Panc1 (cell line): ENCODE measurements at regions not wholly inside any gene's neighbourhood (a gene's known extent, or its start where the extent isn't known, plus 50 kb on each side); places are given as distances from the start of the nearest gene placed in this dataset.

Experiments used
- ATAC-seq: fragments of 200-7000 bp; cut with Tn5 transposase; 2 replicates; pipeline ENCODE4 v1.9.1; 2020; ENCODE audit warnings: mild to moderate bottlenecking, moderate library complexity
- BruUV-seq: library from RNA; stranded (reverse); fragments of 400-500 nt; replicated peaks from 2 replicates; lab custom pipeline; 2021; lab: Mats Ljungman, UMichigan
- CTCF ChIA-PET: fragments of 300-600 bp; sonication (Branson Sonifier 250); formaldehyde crosslinking; loops from one replicate; lab custom pipeline; 2022; ENCODE audit warnings: antibody characterized with exemption; lab: Charles Lee
- POLR2A ChIA-PET: fragments of 300-600 bp; sonication (Branson Sonifier 250); formaldehyde crosslinking; loops from one replicate; lab custom pipeline; 2022; ENCODE audit warnings: antibody characterized with exemption; lab: Charles Lee
- DNase-seq: peaks from one replicate; pipeline ENCODE4 v3.0.0-alpha.2; 2010; ENCODE audit warnings: low read depth, low spot score
- H3K27ac ChIP-seq: 2 replicates; pipeline ENCODE4 v1.5.1; 2011; ENCODE audit warnings: mild to moderate bottlenecking, low read length, inconsistent platforms
- H3K27me3 ChIP-seq: fragments of 200-500 bp; sonication (Bioruptor generic); 2 replicates; pipeline ENCODE4 v1.6.0; 2014; ENCODE audit warnings: low read length, inconsistent platforms; ENCODE audit not compliant: control insufficient read depth, insufficient read depth
- H3K36me3 ChIP-seq: fragments of 200-500 bp; sonication (Bioruptor generic); 2 replicates; pipeline ENCODE4 v1.5.1; 2014; ENCODE audit warnings: inconsistent platforms, mild to moderate bottlenecking, low read length, moderate library complexity; ENCODE audit not compliant: control insufficient read depth, insufficient read depth
- H3K4me1 ChIP-seq: 2 replicates; pipeline ENCODE4 v1.5.1; 2011; ENCODE audit warnings: inconsistent platforms, mild to moderate bottlenecking, low read length, moderate library complexity; ENCODE audit not compliant: control insufficient read depth, insufficient read depth
- H3K4me3 ChIP-seq, 2 experiments: 2 replicates each; pipeline ENCODE4 v1.5.1; 2011 to 2012; ENCODE audit warnings: low read depth in 2 of 2, low read length in 2 of 2, mild to moderate bottlenecking in 2 of 2, inconsistent platforms in 1 of 2, moderate library complexity in 1 of 2
- H3K9me3 ChIP-seq: fragments of 200-500 bp; sonication (Bioruptor generic); 2 replicates; pipeline ENCODE4 v1.5.1; 2014; ENCODE audit warnings: low read depth, mild to moderate bottlenecking, inconsistent platforms, low read length, moderate library complexity; ENCODE audit not compliant: control insufficient read depth, insufficient read depth
- POLR2AphosphoS5 ChIP-seq: IDR thresholded peaks from 2 replicates; pipeline ENCODE4 v1.6.1; 2012; ENCODE audit warnings: mild to moderate bottlenecking, low read depth, low read length, moderate library complexity
- SIN3A ChIP-seq: IDR thresholded peaks from 2 replicates; pipeline ENCODE4 v1.6.1; 2012; ENCODE audit warnings: low read depth, mild to moderate bottlenecking, low read length, moderate library complexity, borderline replicate concordance; ENCODE audit not compliant: insufficient read depth
- TCF7L2 ChIP-seq: IDR thresholded peaks from 2 replicates; pipeline ENCODE4 v1.6.1; 2011; ENCODE audit warnings: mild to moderate bottlenecking, low read depth, low read length, inconsistent platforms
- in situ Hi-C: cut with HindIII; loops from 2 replicates; pipeline ENCODE4 v1.10.0; 2016; ENCODE audit warnings: low sequenced_read_pairs, low pct_unique_long_range_greater_than_20kb
- intact Hi-C: fragments of 100-400 bp; cut with micrococcal nuclease; formaldehyde crosslinking; loops from one replicate; pipeline ENCODE4 v1.10.0; 2022; ENCODE audit not compliant: unreplicated experiment
- TF ChIP-seq, protein P1 (sequence below): fragments of 450-650 bp; IDR thresholded peaks from 2 replicates; pipeline ENCODE4 v1.5.1; 2017; ENCODE audit warnings: mild to moderate bottlenecking
- TF ChIP-seq, protein P2 (sequence below), 2 experiments: IDR thresholded peaks; 2 replicates each; pipeline ENCODE4 v1.6.1; 2011 to 2012; ENCODE audit warnings: low read depth in 2 of 2, control low read depth in 1 of 2, low read length in 1 of 2, mild to moderate bottlenecking in 1 of 2, moderate library complexity in 1 of 2; ENCODE audit not compliant: insufficient read depth in 1 of 2

DNA sequence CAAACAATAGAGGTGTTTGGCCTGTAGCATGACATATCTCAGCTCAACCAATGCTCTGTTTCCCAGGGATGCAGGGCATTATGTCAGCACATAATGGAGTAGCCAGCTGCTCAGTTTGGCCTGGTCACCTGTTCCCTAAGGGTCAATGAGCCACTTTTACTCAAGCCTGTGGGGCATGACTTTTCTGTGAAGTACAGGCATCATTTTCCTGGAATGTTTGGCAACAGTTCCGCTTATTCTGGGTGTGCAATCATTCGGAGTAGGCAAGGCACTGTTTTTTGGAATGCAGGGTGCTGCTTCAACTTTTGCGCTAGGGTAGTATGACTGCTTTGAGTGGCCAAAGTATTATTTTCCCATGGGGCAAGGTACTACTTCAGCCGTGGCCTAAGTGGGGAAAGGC lies 665.4 kb downstream of the EPHA7 start:
- TF ChIP-seq, protein P1, sequence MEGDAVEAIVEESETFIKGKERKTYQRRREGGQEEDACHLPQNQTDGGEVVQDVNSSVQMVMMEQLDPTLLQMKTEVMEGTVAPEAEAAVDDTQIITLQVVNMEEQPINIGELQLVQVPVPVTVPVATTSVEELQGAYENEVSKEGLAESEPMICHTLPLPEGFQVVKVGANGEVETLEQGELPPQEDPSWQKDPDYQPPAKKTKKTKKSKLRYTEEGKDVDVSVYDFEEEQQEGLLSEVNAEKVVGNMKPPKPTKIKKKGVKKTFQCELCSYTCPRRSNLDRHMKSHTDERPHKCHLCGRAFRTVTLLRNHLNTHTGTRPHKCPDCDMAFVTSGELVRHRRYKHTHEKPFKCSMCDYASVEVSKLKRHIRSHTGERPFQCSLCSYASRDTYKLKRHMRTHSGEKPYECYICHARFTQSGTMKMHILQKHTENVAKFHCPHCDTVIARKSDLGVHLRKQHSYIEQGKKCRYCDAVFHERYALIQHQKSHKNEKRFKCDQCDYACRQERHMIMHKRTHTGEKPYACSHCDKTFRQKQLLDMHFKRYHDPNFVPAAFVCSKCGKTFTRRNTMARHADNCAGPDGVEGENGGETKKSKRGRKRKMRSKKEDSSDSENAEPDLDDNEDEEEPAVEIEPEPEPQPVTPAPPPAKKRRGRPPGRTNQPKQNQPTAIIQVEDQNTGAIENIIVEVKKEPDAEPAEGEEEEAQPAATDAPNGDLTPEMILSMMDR: no peak
- TF ChIP-seq POLR2AphosphoS5 (no peak), TCF7L2 (no peak), SIN3A (no peak)
- TF ChIP-seq, protein P2, sequence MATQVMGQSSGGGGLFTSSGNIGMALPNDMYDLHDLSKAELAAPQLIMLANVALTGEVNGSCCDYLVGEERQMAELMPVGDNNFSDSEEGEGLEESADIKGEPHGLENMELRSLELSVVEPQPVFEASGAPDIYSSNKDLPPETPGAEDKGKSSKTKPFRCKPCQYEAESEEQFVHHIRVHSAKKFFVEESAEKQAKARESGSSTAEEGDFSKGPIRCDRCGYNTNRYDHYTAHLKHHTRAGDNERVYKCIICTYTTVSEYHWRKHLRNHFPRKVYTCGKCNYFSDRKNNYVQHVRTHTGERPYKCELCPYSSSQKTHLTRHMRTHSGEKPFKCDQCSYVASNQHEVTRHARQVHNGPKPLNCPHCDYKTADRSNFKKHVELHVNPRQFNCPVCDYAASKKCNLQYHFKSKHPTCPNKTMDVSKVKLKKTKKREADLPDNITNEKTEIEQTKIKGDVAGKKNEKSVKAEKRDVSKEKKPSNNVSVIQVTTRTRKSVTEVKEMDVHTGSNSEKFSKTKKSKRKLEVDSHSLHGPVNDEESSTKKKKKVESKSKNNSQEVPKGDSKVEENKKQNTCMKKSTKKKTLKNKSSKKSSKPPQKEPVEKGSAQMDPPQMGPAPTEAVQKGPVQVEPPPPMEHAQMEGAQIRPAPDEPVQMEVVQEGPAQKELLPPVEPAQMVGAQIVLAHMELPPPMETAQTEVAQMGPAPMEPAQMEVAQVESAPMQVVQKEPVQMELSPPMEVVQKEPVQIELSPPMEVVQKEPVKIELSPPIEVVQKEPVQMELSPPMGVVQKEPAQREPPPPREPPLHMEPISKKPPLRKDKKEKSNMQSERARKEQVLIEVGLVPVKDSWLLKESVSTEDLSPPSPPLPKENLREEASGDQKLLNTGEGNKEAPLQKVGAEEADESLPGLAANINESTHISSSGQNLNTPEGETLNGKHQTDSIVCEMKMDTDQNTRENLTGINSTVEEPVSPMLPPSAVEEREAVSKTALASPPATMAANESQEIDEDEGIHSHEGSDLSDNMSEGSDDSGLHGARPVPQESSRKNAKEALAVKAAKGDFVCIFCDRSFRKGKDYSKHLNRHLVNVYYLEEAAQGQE (IDR thresholded peaks at IDR 0.05; ENCODE audit: insufficient read depth in 1 of 2, low read depth in 2 of 2, low read length in 1 of 2): no peak
- in situ Hi-C loops: no loop called here
- no TSS peak for BruUV-seq

DNA sequence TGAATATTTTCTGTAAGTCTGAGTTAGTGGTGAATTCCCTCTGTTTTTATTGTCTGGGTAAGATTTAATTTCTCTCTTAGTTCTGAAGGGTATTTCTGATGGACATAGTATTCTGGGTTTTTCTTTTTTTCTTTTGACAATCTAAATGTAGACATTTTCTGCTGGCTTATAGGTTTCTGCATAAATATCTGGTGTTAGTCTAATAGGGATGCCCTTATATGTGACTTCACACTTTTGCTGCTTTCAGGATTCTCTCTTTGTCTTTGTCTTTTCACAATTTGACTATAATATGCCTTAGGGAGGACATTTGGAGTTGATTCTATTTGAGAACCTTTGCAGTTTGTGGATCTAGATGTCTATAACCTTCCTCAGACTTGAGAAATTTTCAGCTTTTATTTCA lies 667.2 kb downstream of the EPHA7 start:
- H3K9me3 ChIP-seq: peaks cover 9% of the 10 kb centered on the region; the same call in 1 of the 2 replicates
- no peaks in the 10 kb centered on the region for H3K4me1 ChIP-seq
- POLR2A ChIA-PET: no interaction called here
- DNase-seq (no peak), ATAC-seq (no peak)
- no peak overlapping the region for H3K27ac ChIP-seq
- intact Hi-C loops: no loop called here
- in situ Hi-C loops: no loop called here
- TF ChIP-seq, protein P2 (IDR thresholded peaks at IDR 0.05; ENCODE audit: insufficient read depth in 1 of 2, low read depth in 2 of 2, low read length in 1 of 2): no peak
- TF ChIP-seq TCF7L2: no peak
- TF ChIP-seq, protein P1: no peak
- TF ChIP-seq SIN3A: no peak
- TF ChIP-seq POLR2AphosphoS5: no peak
- CTCF ChIA-PET: no interaction called here
- H3K36me3 ChIP-seq: no peaks in the 10 kb centered on the region
- H3K4me3 ChIP-seq: no peak overlapping the region
- H3K27me3 ChIP-seq: no peaks in the 10 kb centered on the region
- no TSS peak for BruUV-seq

More for the DNA sequence above, 665.4 kb downstream of the EPHA7 start:
- no peak for DNase-seq
- ChIA-PET POLR2A (no interaction called here), CTCF (no interaction called here)
- H3K4me3 ChIP-seq: no peak overlapping the region
- ATAC-seq: no peak
- peaks cover 9% of the 10 kb centered on the region; the same call in 1 of the 2 replicates for H3K9me3 ChIP-seq
- intact Hi-C loops: no loop called here
- no peaks in the 10 kb centered on the region for H3K27me3 ChIP-seq
- no peaks in the 10 kb centered on the region for H3K4me1 ChIP-seq
- H3K36me3 ChIP-seq: no peaks in the 10 kb centered on the region
- H3K27ac ChIP-seq: no peak overlapping the region
